Fibroblast of mammary gland (primary cell): ENCODE measurements at regions not wholly inside any gene's neighbourhood (a gene's known extent, or its start where the extent isn't known, plus 50 kb on each side); places are given as distances from the start of the nearest gene placed in this dataset.
A peak's percentile ranks its signal among the peaks of the same experiment; 100 is the strongest.

Experiments used
- DNase-seq: peaks from one replicate; pipeline ENCODE4 v3.0.0-alpha.2; 2010; ENCODE audit warnings: low read depth
- H3K4me3 ChIP-seq: 2 replicates; pipeline ENCODE4 v1.5.1; 2011; ENCODE audit warnings: low read depth, mild to moderate bottlenecking, low read length, moderate library complexity; ENCODE audit not compliant: control insufficient read depth
- TF ChIP-seq, protein P1 (sequence below): conservative IDR thresholded peaks from 2 replicates; pipeline ENCODE4 v1.5.1; 2011; ENCODE audit warnings: low read depth, low read length, inconsistent platforms; ENCODE audit not compliant: control insufficient read depth, insufficient read depth

DNA sequence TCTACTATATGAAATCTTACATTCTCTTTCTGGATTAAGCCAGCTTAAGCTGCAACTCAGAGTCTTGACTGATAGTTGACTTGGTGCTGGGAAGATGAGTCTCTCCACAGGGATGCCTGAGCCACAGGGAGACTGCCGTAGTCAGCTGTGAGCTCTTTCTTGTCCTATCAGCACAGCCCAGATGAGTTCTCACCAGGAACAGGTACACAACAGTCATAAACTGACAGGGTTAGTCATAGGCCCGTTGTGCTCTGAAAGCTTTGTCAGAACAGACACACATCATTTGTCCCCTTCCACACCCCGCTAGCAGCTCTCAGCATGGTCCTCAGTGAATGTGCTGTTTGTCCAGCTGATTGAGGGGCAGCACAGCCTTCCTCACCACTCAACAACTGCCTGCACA is 221.6 kb downstream of the RPS24 start:
- no peak overlapping the region for H3K4me3 ChIP-seq
- TF ChIP-seq, protein P1, sequence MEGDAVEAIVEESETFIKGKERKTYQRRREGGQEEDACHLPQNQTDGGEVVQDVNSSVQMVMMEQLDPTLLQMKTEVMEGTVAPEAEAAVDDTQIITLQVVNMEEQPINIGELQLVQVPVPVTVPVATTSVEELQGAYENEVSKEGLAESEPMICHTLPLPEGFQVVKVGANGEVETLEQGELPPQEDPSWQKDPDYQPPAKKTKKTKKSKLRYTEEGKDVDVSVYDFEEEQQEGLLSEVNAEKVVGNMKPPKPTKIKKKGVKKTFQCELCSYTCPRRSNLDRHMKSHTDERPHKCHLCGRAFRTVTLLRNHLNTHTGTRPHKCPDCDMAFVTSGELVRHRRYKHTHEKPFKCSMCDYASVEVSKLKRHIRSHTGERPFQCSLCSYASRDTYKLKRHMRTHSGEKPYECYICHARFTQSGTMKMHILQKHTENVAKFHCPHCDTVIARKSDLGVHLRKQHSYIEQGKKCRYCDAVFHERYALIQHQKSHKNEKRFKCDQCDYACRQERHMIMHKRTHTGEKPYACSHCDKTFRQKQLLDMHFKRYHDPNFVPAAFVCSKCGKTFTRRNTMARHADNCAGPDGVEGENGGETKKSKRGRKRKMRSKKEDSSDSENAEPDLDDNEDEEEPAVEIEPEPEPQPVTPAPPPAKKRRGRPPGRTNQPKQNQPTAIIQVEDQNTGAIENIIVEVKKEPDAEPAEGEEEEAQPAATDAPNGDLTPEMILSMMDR, result no peak
- DNase-seq, result peak; percentile 59

DNA sequence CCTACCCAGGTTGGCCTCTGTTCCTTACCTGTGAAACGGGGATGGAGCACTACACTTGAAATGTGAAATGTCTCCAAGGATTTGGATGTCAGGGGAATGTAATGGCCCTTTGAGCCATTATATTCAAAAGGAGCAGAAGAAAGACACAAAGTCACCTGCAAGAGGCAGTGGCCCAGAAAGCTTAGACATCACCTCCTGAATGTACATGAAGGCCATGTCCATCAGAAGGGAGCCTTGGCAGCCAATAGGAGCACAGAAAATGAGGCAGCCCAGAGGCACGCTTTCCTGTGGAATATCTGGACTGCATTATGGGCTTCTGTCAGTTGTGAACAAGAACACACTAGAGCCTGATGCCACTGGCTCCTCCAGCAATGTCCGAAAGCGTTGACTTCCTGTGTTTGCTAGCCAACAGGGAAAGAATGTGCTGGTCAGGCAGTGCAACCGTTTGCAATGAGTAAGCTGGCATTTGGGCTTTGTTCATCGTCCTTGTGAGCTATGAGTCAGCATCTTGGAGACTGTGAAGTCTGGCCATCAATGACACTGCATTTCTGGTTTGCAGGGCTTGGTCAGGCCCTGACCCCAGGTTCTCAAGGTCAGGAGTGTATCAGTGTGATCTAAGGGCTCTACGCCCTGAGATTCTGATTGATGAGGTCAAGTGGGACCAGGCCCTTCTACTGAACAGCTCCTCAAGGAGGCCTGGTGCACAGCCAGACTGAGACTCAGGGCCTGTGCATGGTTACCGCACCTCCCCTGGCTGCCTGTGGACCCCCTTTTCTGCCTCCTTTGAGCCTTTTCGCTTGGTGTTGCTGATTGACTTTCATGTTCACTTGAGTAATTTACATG is 222.4 kb downstream of the RPS24 start:
- peak; percentile 99 for DNase-seq
- no peak overlapping the region for H3K4me3 ChIP-seq
- TF ChIP-seq, protein P1, result no peak

DNA sequence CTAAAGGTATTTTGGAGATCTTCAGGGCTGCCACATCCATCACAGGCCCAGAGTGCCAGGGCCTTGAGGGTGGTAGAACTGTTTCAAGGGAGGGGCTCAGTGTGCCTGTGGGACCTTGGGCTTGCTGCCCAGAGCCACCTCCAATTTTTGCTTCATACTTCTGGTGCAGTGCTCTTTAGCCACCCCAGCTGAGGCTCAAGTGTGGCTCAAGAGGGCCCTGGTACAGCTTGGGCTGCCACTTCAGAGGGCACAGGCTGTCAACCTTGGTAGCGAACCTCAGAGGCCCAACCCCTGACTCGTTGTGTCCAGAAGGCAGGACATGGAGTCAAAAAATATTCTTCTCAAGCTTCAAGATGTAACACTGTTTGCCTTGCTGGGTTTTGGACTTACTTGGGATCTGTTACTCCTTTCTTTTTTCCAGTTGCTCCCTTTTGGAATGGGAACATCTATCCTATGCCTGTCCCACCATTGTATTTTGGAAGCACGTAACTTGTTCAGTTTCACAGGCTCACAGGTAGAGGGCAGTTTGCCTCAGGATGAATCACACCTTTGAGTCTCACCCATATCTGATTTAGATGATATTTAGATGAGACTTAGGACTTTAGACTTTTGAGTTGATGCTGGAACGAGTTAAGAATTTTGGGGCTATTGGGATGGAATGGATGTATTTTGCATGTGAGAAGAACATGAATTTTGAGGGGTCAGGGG is 224.8 kb downstream of the RPS24 start:
- TF ChIP-seq, protein P1, result no peak
- H3K4me3 ChIP-seq, result no peak overlapping the region
- no peak for DNase-seq

DNA sequence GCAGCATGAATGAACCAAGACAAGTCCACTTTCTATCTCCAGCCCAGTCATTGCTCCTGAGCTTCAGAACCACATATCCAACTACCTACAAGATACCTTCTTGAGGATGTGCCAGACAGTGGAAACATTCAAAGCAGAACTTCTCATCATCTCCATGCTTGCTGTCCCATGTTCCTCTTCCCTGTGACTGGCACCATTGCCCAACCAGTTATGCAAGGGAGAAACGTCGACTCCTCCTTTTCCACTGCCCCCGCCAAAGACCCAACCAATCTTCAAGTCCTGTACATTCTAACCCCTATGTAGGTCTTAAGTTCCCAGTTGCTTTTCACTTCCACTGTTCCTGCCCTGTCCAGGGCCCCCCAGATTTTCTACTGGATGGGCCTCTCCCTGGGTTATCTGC is 225.7 kb downstream of the RPS24 start:
- no peak for DNase-seq
- no peak overlapping the region for H3K4me3 ChIP-seq
- TF ChIP-seq, protein P1, result no peak

DNA sequence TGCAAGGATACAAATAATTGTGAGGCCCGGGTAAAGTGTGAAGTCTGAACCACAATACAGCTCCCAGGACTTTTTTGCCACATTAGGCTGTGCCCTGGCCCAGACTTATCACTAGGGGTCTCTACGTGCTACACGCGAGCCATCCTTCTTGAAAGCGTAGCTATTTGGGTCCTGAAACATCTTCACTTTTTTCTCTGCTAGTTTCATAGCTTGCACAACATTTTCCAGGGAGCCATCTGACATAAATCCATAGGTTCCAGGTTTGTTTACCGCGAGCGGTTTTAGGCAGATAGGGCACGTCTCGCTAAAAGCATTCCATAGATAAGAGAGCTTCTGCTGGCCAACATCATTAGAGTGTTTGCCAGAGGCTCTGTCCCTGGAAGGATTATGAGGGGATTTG is 226.5 kb downstream of the RPS24 start:
- TF ChIP-seq, protein P1, result no peak
- H3K4me3 ChIP-seq, result no peak overlapping the region
- DNase-seq, result no peak

DNA sequence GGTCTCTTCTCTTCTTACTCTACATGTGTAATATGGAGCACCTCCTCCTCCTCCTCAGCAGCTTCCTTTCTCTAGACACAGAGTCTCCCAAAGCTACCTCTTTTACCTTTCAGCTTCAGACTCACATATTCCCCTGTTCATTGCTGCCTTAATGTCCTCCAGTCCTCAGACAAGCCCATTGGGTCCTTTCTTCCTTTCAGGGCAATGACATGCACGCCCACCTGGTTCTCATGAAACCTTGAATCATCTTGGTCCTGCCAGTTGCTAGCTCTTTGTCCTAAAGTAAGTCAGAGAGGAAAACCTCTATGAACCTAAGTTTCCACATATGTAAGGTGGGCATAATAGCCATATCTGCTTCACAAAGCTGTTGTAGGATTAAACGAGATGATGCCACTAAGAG is 227.0 kb downstream of the RPS24 start:
- no peak for DNase-seq
- TF ChIP-seq, protein P1, result no peak
- no peak overlapping the region for H3K4me3 ChIP-seq
